ENCODE measurements at regions not wholly inside any gene's neighbourhood (a gene's known extent, or its start where the extent isn't known, plus 50 kb on each side); places are given as distances from the start of the nearest gene placed in this dataset.
"Not testable (repeated sequence)": the region's sequence is repeated elsewhere in the genome, so short reads cannot be mapped to it uniquely, and the experiment has no call there.

DNA sequence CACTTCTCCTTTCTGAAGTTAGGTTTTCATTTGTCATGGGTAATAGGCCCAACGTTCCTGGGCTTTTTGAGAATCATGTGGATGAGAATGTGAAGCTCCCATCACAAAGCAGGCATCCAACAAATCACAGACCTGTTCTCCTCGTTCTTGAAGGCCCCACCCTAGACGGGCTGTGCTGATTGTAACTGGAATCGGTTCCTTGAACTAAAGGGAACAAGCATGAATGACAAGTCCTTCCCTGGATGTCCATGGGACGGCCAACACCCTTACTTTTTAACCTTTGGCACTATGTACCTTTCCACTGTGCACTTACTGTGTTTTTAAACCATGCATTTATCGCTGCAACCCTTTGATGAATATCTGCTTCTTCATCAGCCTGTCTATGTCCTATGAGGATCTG, 438.2 kb downstream of the CD83 start:
- no peak overlapping the region for H3K4me3 ChIP-seq (replicated peaks; ENCODE audit: insufficient read depth, low read length)
- no peak for TF ChIP-seq REST (IDR thresholded peaks at IDR 0.05; ENCODE audit: insufficient replicate concordance, low read depth)
- TF ChIP-seq SPI1 (IDR thresholded peaks at IDR 0.05; ENCODE audit: borderline replicate concordance, low read depth): no peak
- no peak for TF ChIP-seq POLR2AphosphoS5 (IDR thresholded peaks at IDR 0.05; ENCODE audit: low read depth)
- TF ChIP-seq, protein P1, sequence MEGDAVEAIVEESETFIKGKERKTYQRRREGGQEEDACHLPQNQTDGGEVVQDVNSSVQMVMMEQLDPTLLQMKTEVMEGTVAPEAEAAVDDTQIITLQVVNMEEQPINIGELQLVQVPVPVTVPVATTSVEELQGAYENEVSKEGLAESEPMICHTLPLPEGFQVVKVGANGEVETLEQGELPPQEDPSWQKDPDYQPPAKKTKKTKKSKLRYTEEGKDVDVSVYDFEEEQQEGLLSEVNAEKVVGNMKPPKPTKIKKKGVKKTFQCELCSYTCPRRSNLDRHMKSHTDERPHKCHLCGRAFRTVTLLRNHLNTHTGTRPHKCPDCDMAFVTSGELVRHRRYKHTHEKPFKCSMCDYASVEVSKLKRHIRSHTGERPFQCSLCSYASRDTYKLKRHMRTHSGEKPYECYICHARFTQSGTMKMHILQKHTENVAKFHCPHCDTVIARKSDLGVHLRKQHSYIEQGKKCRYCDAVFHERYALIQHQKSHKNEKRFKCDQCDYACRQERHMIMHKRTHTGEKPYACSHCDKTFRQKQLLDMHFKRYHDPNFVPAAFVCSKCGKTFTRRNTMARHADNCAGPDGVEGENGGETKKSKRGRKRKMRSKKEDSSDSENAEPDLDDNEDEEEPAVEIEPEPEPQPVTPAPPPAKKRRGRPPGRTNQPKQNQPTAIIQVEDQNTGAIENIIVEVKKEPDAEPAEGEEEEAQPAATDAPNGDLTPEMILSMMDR (IDR thresholded peaks at IDR 0.05; ENCODE audit: insufficient read depth, low read length): no peak
- TF ChIP-seq GABPA (IDR thresholded peaks at IDR 0.05; ENCODE audit: low read depth): no peak
- H3K27ac ChIP-seq (replicated peaks): no peak overlapping the region
- DNase-seq (ENCODE audit: low read depth in 1 of 2, low spot score in 1 of 2): no peak
- no peaks in the 10 kb centered on the region for H3K27me3 ChIP-seq (ENCODE audit: insufficient read depth, poor library complexity, severe bottlenecking)

DNA sequence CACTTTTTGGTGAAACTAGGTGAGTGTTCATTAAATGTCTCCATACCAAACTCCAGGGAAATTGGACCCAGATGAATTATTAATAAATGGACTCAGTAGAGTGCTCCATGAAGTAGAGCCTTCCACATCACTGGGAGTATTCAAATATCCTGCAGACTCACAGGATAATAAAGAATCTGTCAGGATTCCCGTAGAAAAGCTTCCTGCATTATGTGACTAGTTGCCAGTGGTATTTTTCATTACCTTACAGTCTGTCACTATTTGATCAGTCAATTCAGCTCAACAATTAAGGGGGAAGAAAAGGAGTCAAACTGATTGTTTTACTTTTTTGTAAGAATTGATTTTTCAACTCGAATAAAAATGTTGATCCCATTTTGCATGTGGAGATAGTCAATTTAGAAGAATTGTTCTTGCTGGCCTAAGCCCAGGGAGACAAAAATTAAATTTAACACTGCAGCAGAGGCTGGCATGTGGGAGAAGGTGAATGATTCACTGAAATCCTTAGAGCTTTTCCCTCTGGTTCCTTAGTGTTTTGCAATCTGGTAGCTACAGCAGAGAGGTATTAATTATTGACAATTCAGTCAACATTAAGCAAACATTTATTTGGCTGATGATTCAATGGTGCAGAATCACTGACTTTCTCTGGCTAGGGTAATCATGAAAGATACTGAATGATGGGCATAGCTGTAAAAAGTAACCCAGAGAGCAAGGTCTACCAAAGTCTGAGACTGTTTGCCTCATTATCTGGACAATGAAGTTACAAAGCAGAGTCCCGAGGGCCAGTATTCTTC, 442.4 kb downstream of the CD83 start:
- TF ChIP-seq, protein P1 (IDR thresholded peaks at IDR 0.05; ENCODE audit: insufficient read depth, low read length): no peak
- TF ChIP-seq SPI1 (IDR thresholded peaks at IDR 0.05; ENCODE audit: borderline replicate concordance, low read depth): no peak
- TF ChIP-seq POLR2AphosphoS5 (IDR thresholded peaks at IDR 0.05; ENCODE audit: low read depth): no peak
- no peak for TF ChIP-seq GABPA (IDR thresholded peaks at IDR 0.05; ENCODE audit: low read depth)
- no peak for TF ChIP-seq REST (IDR thresholded peaks at IDR 0.05; ENCODE audit: insufficient replicate concordance, low read depth)
- Histone ChIP-seq H3K4me3 (replicated peaks; ENCODE audit: insufficient read depth, low read length) (no peak overlapping the region), H3K27ac (replicated peaks) (no peak overlapping the region), H3K27me3 (ENCODE audit: insufficient read depth, poor library complexity, severe bottlenecking) (no peaks in the 10 kb centered on the region)
- no peak for DNase-seq (ENCODE audit: low read depth in 1 of 2, low spot score in 1 of 2)

- H3K27ac ChIP-seq (replicated peaks); DNase-seq (ENCODE audit: low read depth in 1 of 2, low spot score in 1 of 2); H3K4me3 ChIP-seq (replicated peaks; ENCODE audit: insufficient read depth, low read length); H3K27me3 ChIP-seq (ENCODE audit: insufficient read depth, poor library complexity, severe bottlenecking): not testable (repeated sequence)
Observed at GRCh38 chr6:14561563-14561962, 444.0 kb downstream of the CD83 start.

DNA sequence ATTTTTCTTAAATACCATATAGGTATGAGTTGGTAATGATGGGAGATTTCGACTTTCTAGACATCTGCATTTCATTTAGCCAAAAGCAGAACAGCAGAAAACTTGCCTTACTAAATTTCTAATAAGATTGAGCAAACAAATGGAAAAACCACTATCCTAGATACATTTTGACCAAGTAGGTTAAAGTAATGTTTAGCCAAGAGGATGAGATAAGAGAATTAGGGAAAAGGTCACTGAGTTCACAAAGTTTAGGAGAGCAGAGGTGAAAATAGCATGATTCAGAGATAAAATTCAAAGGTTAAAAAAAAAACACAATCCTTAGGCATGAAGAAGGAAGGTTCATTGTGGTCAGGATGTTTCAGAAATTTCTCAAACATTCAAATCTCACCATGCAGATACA, 450.3 kb downstream of the CD83 start:
- H3K27ac ChIP-seq (replicated peaks): no peak overlapping the region
- H3K4me3 ChIP-seq (replicated peaks; ENCODE audit: insufficient read depth, low read length): no peak overlapping the region
- TF ChIP-seq SPI1 (IDR thresholded peaks at IDR 0.05; ENCODE audit: borderline replicate concordance, low read depth): no peak
- TF ChIP-seq POLR2AphosphoS5 (IDR thresholded peaks at IDR 0.05; ENCODE audit: low read depth): no peak
- TF ChIP-seq, protein P1 (IDR thresholded peaks at IDR 0.05; ENCODE audit: insufficient read depth, low read length): no peak
- no peak for TF ChIP-seq REST (IDR thresholded peaks at IDR 0.05; ENCODE audit: insufficient replicate concordance, low read depth)
- no peak for TF ChIP-seq GABPA (IDR thresholded peaks at IDR 0.05; ENCODE audit: low read depth)

More for the DNA sequence above, 450.3 kb downstream of the CD83 start:
- DNase-seq (ENCODE audit: low read depth in 1 of 2, low spot score in 1 of 2): no peak
- no peaks in the 10 kb centered on the region for H3K27me3 ChIP-seq (ENCODE audit: insufficient read depth, poor library complexity, severe bottlenecking)

Data from HL-60 (cell line).